SKM-1 treated with dmso at 0.1 percent for 144 hours (cell line): ENCODE measurements at regions not wholly inside any gene's neighbourhood (a gene's known extent, or its start where the extent isn't known, plus 50 kb on each side); places are given as distances from the start of the nearest gene placed in this dataset.

Source experiments
- DNase-seq: peaks from one replicate; lab custom pipeline; 2025; ENCODE audit not compliant: unreplicated experiment; lab: John Stamatoyannopoulos, UW

DNA sequence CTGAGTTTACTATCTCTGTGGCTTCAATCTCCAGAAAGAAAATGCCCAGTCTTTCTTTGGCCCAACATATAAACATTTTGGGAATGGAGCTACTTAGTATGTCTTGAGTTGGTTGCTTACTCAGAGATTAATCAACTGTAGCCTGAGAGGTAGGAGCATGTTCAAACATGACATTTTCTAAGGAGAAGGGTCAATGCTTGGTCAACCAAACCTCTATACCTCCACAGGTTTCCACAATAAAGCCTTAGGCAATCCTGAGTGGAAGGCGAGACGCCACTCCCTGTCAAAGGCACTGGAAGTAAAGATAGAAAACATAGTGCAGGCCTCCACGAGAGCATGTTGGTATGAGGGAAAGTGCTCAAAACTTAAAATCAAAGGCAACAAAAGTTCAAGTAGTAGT is 411.4 kb downstream of the KCTD16 start:
- no peak for DNase-seq

DNA sequence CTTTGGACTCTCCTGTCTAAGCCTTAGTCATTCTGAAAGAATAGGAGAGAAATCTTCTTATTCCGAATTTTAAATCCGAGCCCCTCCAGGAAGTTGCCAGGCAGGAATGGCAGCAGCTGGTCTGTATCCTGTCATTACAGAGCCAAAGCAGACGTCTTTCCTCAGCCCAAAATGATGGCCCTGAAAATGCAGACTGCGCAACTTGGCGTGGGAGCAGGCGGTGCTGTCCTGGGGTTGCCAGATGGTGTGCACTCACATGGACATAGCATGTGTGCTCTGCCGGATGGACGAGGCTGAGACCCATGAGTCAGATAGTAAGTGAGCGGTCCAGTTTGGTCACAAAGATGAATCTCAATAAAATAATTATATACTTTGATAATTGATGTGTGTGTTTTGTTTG is 410.4 kb downstream of the KCTD16 start:
- no peak for DNase-seq

DNA sequence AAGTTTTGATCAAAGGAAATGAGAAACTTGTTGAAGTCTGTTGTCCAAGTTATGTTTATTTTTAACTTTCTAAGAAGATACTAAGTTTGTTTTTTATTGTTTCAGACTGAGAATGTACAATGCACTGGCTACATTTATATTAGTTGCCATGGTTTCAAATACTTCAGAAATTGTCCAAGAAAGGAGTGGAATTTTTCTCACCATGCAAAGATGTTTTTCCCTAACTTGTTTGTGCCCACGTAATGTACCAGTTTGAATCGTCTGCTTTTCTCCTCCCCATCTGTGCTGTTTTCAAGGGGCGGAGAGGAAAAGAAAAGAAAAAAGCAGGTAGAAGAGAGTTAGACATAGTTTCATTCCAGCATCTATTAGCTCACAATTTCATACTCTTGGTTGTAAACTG is 407.0 kb downstream of the KCTD16 start:
- DNase-seq: no peak

DNA sequence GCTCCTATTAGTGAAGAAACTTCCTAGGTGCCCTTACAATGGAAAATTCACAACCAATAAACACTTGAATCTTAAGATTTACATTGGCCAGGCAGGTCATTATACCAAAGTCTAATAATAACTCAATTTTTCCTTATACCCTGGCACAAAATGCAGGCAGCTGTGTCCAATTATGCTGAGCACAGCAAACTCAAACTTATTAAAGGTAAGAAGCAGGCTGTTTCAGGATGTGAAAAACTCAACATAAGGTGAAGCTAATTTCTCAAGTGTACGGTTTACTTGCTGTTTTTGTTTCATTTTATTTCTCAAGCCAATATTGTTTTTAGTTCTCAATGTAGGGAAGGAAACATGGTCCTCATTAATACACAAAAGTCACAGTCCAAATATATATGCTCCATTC is 405.1 kb downstream of the KCTD16 start:
- no peak for DNase-seq

DNA sequence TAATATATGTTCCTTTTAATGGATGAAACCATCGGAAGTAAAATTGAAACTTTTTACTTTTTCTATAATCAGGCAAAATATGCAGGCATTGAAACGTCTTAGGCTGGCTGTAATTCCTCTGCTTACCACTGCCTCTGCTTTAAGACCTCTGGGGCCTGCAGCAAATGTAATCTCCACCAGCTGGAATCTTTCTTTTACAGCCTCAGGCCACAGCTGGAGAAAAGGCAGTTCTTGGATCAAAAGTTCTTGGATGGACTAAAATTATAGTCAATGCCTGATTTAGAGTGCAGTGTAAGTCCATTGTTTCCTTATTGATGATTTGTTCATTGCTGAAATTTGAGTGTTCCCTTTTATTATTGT is 396.7 kb downstream of the KCTD16 start:
- no peak for DNase-seq

- DNase-seq: no peak
Measured at GRCh38 chr5:144566747-144567420, 396.2 kb downstream of the KCTD16 start.

GRCh38 chr5:144549580-144549979 is 378.9 kb downstream of the KCTD16 start:
- DNase-seq: no peak

GRCh38 chr5:144548936-144549335 is 378.3 kb downstream of the KCTD16 start:
- no peak for DNase-seq

DNA sequence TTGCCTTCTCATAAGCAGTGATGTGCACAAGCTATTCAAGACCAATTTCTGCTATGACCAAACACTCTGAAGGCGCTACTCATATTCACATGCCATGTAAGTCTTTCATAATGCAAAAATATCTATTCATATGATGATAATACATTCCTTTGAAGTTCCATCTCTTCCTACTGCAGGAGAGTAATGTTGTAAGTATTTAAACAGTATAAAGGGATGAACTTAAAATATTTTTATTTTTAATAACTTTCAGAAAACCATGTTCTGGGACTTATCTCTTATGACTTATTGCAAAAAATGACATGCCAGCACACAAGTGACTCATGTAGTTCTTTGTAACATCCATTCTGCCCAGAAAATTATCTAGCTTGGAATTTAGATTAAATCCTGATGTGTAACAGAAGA is 376.4 kb downstream of the KCTD16 start:
- no peak for DNase-seq

GRCh38 chr5:144538845-144539244 is 368.2 kb downstream of the KCTD16 start:
- DNase-seq: no peak
